ENCODE measurements at regions not wholly inside any gene's neighbourhood (a gene's known extent, or its start where the extent isn't known, plus 50 kb on each side); places are given as distances from the start of the nearest gene placed in this dataset.

GRCh38 chr16:6200271-6200670 lies 1102.7 kb upstream of the EEF2KMT start:
- Histone ChIP-seq H2AFZ (no peak overlapping the region), H4K20me1 (replicated peaks; ENCODE audit: insufficient read depth) (no peaks in the 10 kb centered on the region), H3K9me2 (ENCODE audit: insufficient read depth) (peaks cover 2% of the 10 kb centered on the region; the same call in 1 of the 2 replicates), H3K4me2 (no peak overlapping the region), H3K27me3 (ENCODE audit: insufficient read depth) (no peaks in the 10 kb centered on the region), H3K4me3 (no peak overlapping the region), H3K79me2 (replicated peaks; ENCODE audit: insufficient read depth) (no peaks in the 10 kb centered on the region), H3K36me3 (ENCODE audit: insufficient read depth) (no peaks in the 10 kb centered on the region; the same call in 1 of the 2 replicates), H3K27ac (ENCODE audit: low read depth) (no peak overlapping the region), H3K4me1 (ENCODE audit: insufficient read depth) (peaks cover 26% of the 10 kb centered on the region; the same call in 1 of the 2 replicates), H3F3A (replicated peaks; ENCODE audit: low read depth) (no peaks in the 10 kb centered on the region)
- no peaks in the 10 kb centered on the region for H3K27me3 Mint-ChIP-seq (ENCODE audit: insufficient read depth, low read depth, poor library complexity)
- DNase-seq (ENCODE audit: low spot score) (no peak), ATAC-seq (no peak)
- H3K9me3 Mint-ChIP-seq = peaks cover 7% of the 10 kb centered on the region; the same call in 2 of the 3 replicates
- TF ChIP-seq EZH2 (IDR thresholded peaks at IDR 0.05; ENCODE audit: low read depth, unreplicated experiment) = no peak
- no peak for TF ChIP-seq EZH2phosphoT487 (IDR thresholded peaks at IDR 0.05; ENCODE audit: unreplicated experiment)
- TF ChIP-seq CTCF (conservative IDR thresholded peaks at IDR 0.05; ENCODE audit: low read depth in 2 of 2) = no peak
- TF ChIP-seq STAT1 (IDR thresholded peaks at IDR 0.05; ENCODE audit: unreplicated experiment) = no peak
- no peak for TF ChIP-seq POLR2AphosphoS5 (IDR thresholded peaks at IDR 0.05; ENCODE audit: low read depth)
- H3K36me3 Mint-ChIP-seq (ENCODE audit: low read depth) = peaks cover 10% of the 10 kb centered on the region
- no peak overlapping the region for H3K27ac Mint-ChIP-seq
- H3K4me3 Mint-ChIP-seq = no peak overlapping the region
- peaks cover 35% of the 10 kb centered on the region for H3K4me1 Mint-ChIP-seq

GRCh38 chr16:6195966-6196365 lies 1098.4 kb upstream of the EEF2KMT start:
- Histone ChIP-seq H3K4me2 (peak overlapping the region; percentile 19; the same call in 1 of the 2 replicates), H2AFZ (no peak overlapping the region), H3K36me3 (ENCODE audit: insufficient read depth) (no peaks in the 10 kb centered on the region), H4K20me1 (replicated peaks; ENCODE audit: insufficient read depth) (no peaks in the 10 kb centered on the region), H3K4me3 (peak overlapping the region; percentile 11; the same call in 1 of the 2 replicates), H3K4me1 (ENCODE audit: insufficient read depth) (peaks cover 40% of the 10 kb centered on the region), H3K9me2 (ENCODE audit: insufficient read depth) (peaks cover 18% of the 10 kb centered on the region), H3K79me2 (replicated peaks; ENCODE audit: insufficient read depth) (no peaks in the 10 kb centered on the region), H3K27ac (ENCODE audit: low read depth) (peak overlapping the region; percentile 91), H3F3A (replicated peaks; ENCODE audit: low read depth) (no peaks in the 10 kb centered on the region), H3K27me3 (ENCODE audit: insufficient read depth) (no peaks in the 10 kb centered on the region)
- Mint-ChIP-seq H3K4me3 (no peak overlapping the region; the same call in 2 of the 3 replicates), H3K36me3 (ENCODE audit: low read depth) (0 out of 3 replicates have a peak, but pooled peaks cover 4% of the 10 kb centered on the region), H3K27ac (peak overlapping the region; percentile 56; the same call in 1 of the 2 replicates), H3K9me3 (no peaks in the 10 kb centered on the region), H3K4me1 (peaks cover 50% of the 10 kb centered on the region), H3K27me3 (ENCODE audit: insufficient read depth, low read depth, poor library complexity) (peaks cover 3% of the 10 kb centered on the region)
- peak; percentile 66 for DNase-seq (ENCODE audit: low spot score)
- peak; percentile 85 for ATAC-seq
- TF ChIP-seq NANOG (IDR thresholded peaks at IDR 0.05; ENCODE audit: borderline replicate concordance) = peak; percentile 87
- TF ChIP-seq ZNF462 (CRISPR knock-in tag; IDR thresholded peaks at IDR 0.05) = peak; percentile 51; the same call in 1 of the 2 replicates
- no peak for TF ChIP-seq ETS1 (IDR thresholded peaks at IDR 0.05)
- TF ChIP-seq CREB1 (CRISPR knock-in tag; IDR thresholded peaks at IDR 0.05; ENCODE audit: low read depth) = peak; percentile 11
